ACHN (cell line): ENCODE measurements at regions not wholly inside any gene's neighbourhood (a gene's known extent, or its start where the extent isn't known, plus 50 kb on each side); places are given as distances from the start of the nearest gene placed in this dataset.
A peak's percentile ranks its signal among the peaks of the same experiment; 100 is the strongest.
"Not testable (repeated sequence)": the region's sequence is repeated elsewhere in the genome, so short reads cannot be mapped to it uniquely, and the experiment has no call there.

Experiments
- DNase-seq: peaks from one replicate; pipeline ENCODE4 v3.0.0-alpha.2; 2015
- in situ Hi-C: cut with HindIII; loops from 2 replicates; pipeline ENCODE4 v1.10.0; 2017; ENCODE audit warnings: low sequenced_read_pairs, low pct_ligation_motif_present, low pct_unique_long_range_greater_than_20kb

- no peak for DNase-seq
- in situ Hi-C loops: no loop called here
These were observed 201.2 kb upstream of the NPY start for GRCh38 chr7:24082826-24083225.

- in situ Hi-C loops: no loop called here
- no peak for DNase-seq
These were observed 181.0 kb upstream of the NPY start for GRCh38 chr7:24102988-24103387.

- in situ Hi-C loops: no loop called here
- DNase-seq: no peak
These were observed 175.0 kb upstream of the NPY start for GRCh38 chr7:24108906-24109376.

GRCh38 chr7:24110056-24110455, 173.9 kb upstream of the NPY start:
- in situ Hi-C loops: no loop called here
- no peak for DNase-seq

GRCh38 chr7:24113506-24113905, 170.5 kb upstream of the NPY start:
- in situ Hi-C loops: no loop called here
- DNase-seq: no peak

- no peak for DNase-seq
- in situ Hi-C loops: no loop called here
These were observed 168.3 kb upstream of the NPY start for GRCh38 chr7:24115661-24116060.

- in situ Hi-C loops, DNase-seq: not testable (repeated sequence)
These were observed 166.0 kb upstream of the NPY start for GRCh38 chr7:24117903-24118499.

- no peak for DNase-seq
- in situ Hi-C loops: no loop called here
These were observed 164.1 kb upstream of the NPY start for GRCh38 chr7:24119852-24120251.

- no peak for DNase-seq
- in situ Hi-C loops: no loop called here
These were observed 160.9 kb upstream of the NPY start for GRCh38 chr7:24123076-24123475.

GRCh38 chr7:24125765-24126164, 158.2 kb upstream of the NPY start:
- in situ Hi-C loops: no loop called here
- no peak for DNase-seq

GRCh38 chr7:24127930-24128329, 156.1 kb upstream of the NPY start:
- in situ Hi-C loops: no loop called here
- DNase-seq: no peak

GRCh38 chr7:24129597-24129996, 154.4 kb upstream of the NPY start:
- peak; percentile 51 for DNase-seq
- in situ Hi-C loops: no loop called here

GRCh38 chr7:24130631-24131030, 153.4 kb upstream of the NPY start:
- DNase-seq: no peak
- in situ Hi-C loops: no loop called here

GRCh38 chr7:24133691-24134090, 150.3 kb upstream of the NPY start:
- no peak for DNase-seq
- in situ Hi-C loops: no loop called here

- no peak for DNase-seq
- in situ Hi-C loops: no loop called here
These were observed 149.5 kb upstream of the NPY start for GRCh38 chr7:24134535-24134934.

- no peak for DNase-seq
- in situ Hi-C loops: no loop called here
These were observed 148.8 kb upstream of the NPY start for GRCh38 chr7:24135003-24135817.

- no peak for DNase-seq
- in situ Hi-C loops: no loop called here
These were observed 146.7 kb upstream of the NPY start for GRCh38 chr7:24137338-24137737.

- no peak for DNase-seq
- in situ Hi-C loops: no loop called here
These were observed 145.6 kb upstream of the NPY start for GRCh38 chr7:24138343-24138742.

- DNase-seq: no peak
- in situ Hi-C loops: no loop called here
These were observed 144.0 kb upstream of the NPY start for GRCh38 chr7:24140001-24140400.

- in situ Hi-C loops: no loop called here
- DNase-seq: no peak
These were observed 142.0 kb upstream of the NPY start for GRCh38 chr7:24141874-24142509.
